ENCODE measurements at regions not wholly inside any gene's neighbourhood (a gene's known extent, or its start where the extent isn't known, plus 50 kb on each side); places are given as distances from the start of the nearest gene placed in this dataset.
"Not testable (repeated sequence)": the region's sequence is repeated elsewhere in the genome, so short reads cannot be mapped to it uniquely, and the experiment has no call there.

GRCh38 chr2:198653311-198653710 is 804.4 kb downstream of the SATB2 start:
- in situ Hi-C loops (cut with MboI; ENCODE audit: low sequenced_read_pairs), result loop anchor here (25.0 kb wide), 1 partner anchor 834 kb away; no protein-coding TSS in a partner anchor

- in situ Hi-C loops (cut with MboI; ENCODE audit: low sequenced_read_pairs), result loop anchor here (25.0 kb wide), 1 partner anchor 835 kb away; no protein-coding TSS in a partner anchor
These were observed 805.3 kb downstream of the SATB2 start for GRCh38 chr2:198652461-198652860.

- in situ Hi-C loops (cut with MboI; ENCODE audit: low sequenced_read_pairs), result no loop called here
These were observed 811.9 kb downstream of the SATB2 start for GRCh38 chr2:198645816-198646215.

- in situ Hi-C loops (cut with MboI; ENCODE audit: low sequenced_read_pairs), result no loop called here
These were observed 816.6 kb downstream of the SATB2 start for GRCh38 chr2:198641161-198641560.

- in situ Hi-C loops (cut with MboI; ENCODE audit: low sequenced_read_pairs), result no loop called here
These were observed 817.3 kb downstream of the SATB2 start for GRCh38 chr2:198640463-198640862.

- in situ Hi-C loops (cut with MboI; ENCODE audit: low sequenced_read_pairs), result no loop called here
These were observed 818.2 kb downstream of the SATB2 start for GRCh38 chr2:198639580-198639979.

- in situ Hi-C loops (cut with MboI; ENCODE audit: low sequenced_read_pairs), result no loop called here
These were observed 819.2 kb downstream of the SATB2 start for GRCh38 chr2:198638577-198638976.

GRCh38 chr2:198630384-198630783 is 826.0 kb downstream of the PLCL1 start:
- in situ Hi-C loops (cut with MboI; ENCODE audit: low sequenced_read_pairs), result no loop called here

GRCh38 chr2:198628596-198628995 is 824.2 kb downstream of the PLCL1 start:
- in situ Hi-C loops (cut with MboI; ENCODE audit: low sequenced_read_pairs), result no loop called here

- in situ Hi-C loops (cut with MboI; ENCODE audit: low sequenced_read_pairs), result no loop called here
These were observed 818.8 kb downstream of the PLCL1 start for GRCh38 chr2:198622986-198623730.

GRCh38 chr2:198615972-198616371 is 811.6 kb downstream of the PLCL1 start:
- in situ Hi-C loops (cut with MboI; ENCODE audit: low sequenced_read_pairs), result no loop called here

GRCh38 chr2:198611201-198611600 is 806.8 kb downstream of the PLCL1 start:
- in situ Hi-C loops (cut with MboI; ENCODE audit: low sequenced_read_pairs), result no loop called here

GRCh38 chr2:198604599-198604998 is 800.2 kb downstream of the PLCL1 start:
- in situ Hi-C loops (cut with MboI; ENCODE audit: low sequenced_read_pairs), result no loop called here

GRCh38 chr2:198602986-198603385 is 798.6 kb downstream of the PLCL1 start:
- in situ Hi-C loops (cut with MboI; ENCODE audit: low sequenced_read_pairs), result not testable (repeated sequence)

- in situ Hi-C loops (cut with MboI; ENCODE audit: low sequenced_read_pairs), result no loop called here
These were observed 793.3 kb downstream of the PLCL1 start for GRCh38 chr2:198597648-198598047.

GRCh38 chr2:198596985-198597384 is 792.6 kb downstream of the PLCL1 start:
- in situ Hi-C loops (cut with MboI; ENCODE audit: low sequenced_read_pairs), result no loop called here

GRCh38 chr2:198595721-198596120 is 791.3 kb downstream of the PLCL1 start:
- in situ Hi-C loops (cut with MboI; ENCODE audit: low sequenced_read_pairs), result no loop called here

- in situ Hi-C loops (cut with MboI; ENCODE audit: low sequenced_read_pairs), result no loop called here
These were observed 787.2 kb downstream of the PLCL1 start for GRCh38 chr2:198591586-198591985.

GRCh38 chr2:198587741-198588140 is 783.3 kb downstream of the PLCL1 start:
- in situ Hi-C loops (cut with MboI; ENCODE audit: low sequenced_read_pairs), result no loop called here

- in situ Hi-C loops (cut with MboI; ENCODE audit: low sequenced_read_pairs), result no loop called here
These were observed 782.8 kb downstream of the PLCL1 start for GRCh38 chr2:198587240-198587639.

GRCh38 chr2:198571393-198571792 is 767.0 kb downstream of the PLCL1 start:
- in situ Hi-C loops (cut with MboI; ENCODE audit: low sequenced_read_pairs), result no loop called here

- in situ Hi-C loops (cut with MboI; ENCODE audit: low sequenced_read_pairs), result no loop called here
These were observed 753.8 kb downstream of the PLCL1 start for GRCh38 chr2:198558176-198558575.

- in situ Hi-C loops (cut with MboI; ENCODE audit: low sequenced_read_pairs), result no loop called here
These were observed 741.7 kb downstream of the PLCL1 start for GRCh38 chr2:198546122-198546521.

Measured in HL-60/S4 (cell line).